HEK293 (cell line): ENCODE measurements at regions not wholly inside any gene's neighbourhood (a gene's known extent, or its start where the extent isn't known, plus 50 kb on each side); places are given as distances from the start of the nearest gene placed in this dataset.

ENCODE experiments used
- CTCF ChIA-PET: fragments of 350-600 bp; formaldehyde crosslinking; extraction: SDS; loops from one replicate; lab custom pipeline; 2021; ENCODE audit warnings: antibody characterized with exemption; lab: Yijun Ruan, JAX
- POLR2A ChIA-PET: fragments of 300-600 bp; formaldehyde crosslinking; extraction: SDS; loops from one replicate; lab custom pipeline; 2020; ENCODE audit warnings: antibody characterized with exemption, inconsistent platforms; lab: Yijun Ruan, JAX
- H3K27ac ChIP-seq: fragments of 200-500 bp; sonication (Bioruptor generic); 2 replicates; pipeline ENCODE4 v1.5.1; 2014; ENCODE audit warnings: low read depth, low read length, control low read depth, inconsistent platforms; ENCODE audit errors: extremely low read depth
- H3K36me3 ChIP-seq, 2 experiments: fragments of 200-500 bp in 1 of 2; sonication (Bioruptor generic) in 1 of 2; 1 replicate in 1 of 2; 2 replicates in 1 of 2; pipeline ENCODE4 v1.5.1; 2014 to 2017; ENCODE audit warnings: inconsistent platforms in 2 of 2, low read length in 2 of 2; ENCODE audit not compliant: control insufficient read depth in 2 of 2, insufficient read depth in 1 of 2
- H3K4me1 ChIP-seq: fragments of 200-500 bp; sonication (Bioruptor generic); 2 replicates; pipeline ENCODE4 v1.5.1; 2014; ENCODE audit warnings: mild to moderate bottlenecking, low read length, inconsistent platforms; ENCODE audit not compliant: control insufficient read depth, insufficient read depth
- H3K4me3 ChIP-seq: 2 replicates; pipeline ENCODE4 v1.5.1; 2011; ENCODE audit warnings: low read depth, mild to moderate bottlenecking, control low read depth, low read length, moderate library complexity
- H3K9me3 ChIP-seq: fragments of 200-500 bp; sonication (Bioruptor generic); 2 replicates; pipeline ENCODE4 v1.5.1; 2014; ENCODE audit warnings: low read depth, low read length, inconsistent platforms; ENCODE audit not compliant: control insufficient read depth, insufficient read depth
- FEZF1 ChIP-seq: fragments of 450-650 bp; formaldehyde crosslinking; IDR thresholded peaks from 2 replicates; pipeline ENCODE4 v1.5.1; 2016; ENCODE audit warnings: missing biosample characterization, missing genetic modification characterization
- OSR2 ChIP-seq: fragments of 450-650 bp; formaldehyde crosslinking; IDR thresholded peaks from 2 replicates; pipeline ENCODE4 v1.5.1; 2016; ENCODE audit warnings: missing biosample characterization, missing genetic modification characterization
- ZBTB11 ChIP-seq: fragments of 450-650 bp; formaldehyde crosslinking; conservative IDR thresholded peaks from 2 replicates; pipeline ENCODE4 v1.5.1; 2016; ENCODE audit warnings: low read depth, missing biosample characterization, missing genetic modification characterization
- ZIC2 ChIP-seq: fragments of 450-650 bp; formaldehyde crosslinking; IDR thresholded peaks from 2 replicates; pipeline ENCODE4 v1.5.1; 2016; ENCODE audit warnings: missing biosample characterization, missing genetic modification characterization
- ZNF138 ChIP-seq: fragments of 450-650 bp; formaldehyde crosslinking; IDR thresholded peaks from 2 replicates; pipeline ENCODE4 v1.5.1; 2016; ENCODE audit warnings: missing biosample characterization, missing genetic modification characterization, borderline replicate concordance
- ZNF146 ChIP-seq: fragments of 450-650 bp; formaldehyde crosslinking; IDR thresholded peaks from 2 replicates; pipeline ENCODE4 v1.5.1; 2016; ENCODE audit warnings: missing biosample characterization, missing genetic modification characterization
- ZNF16 ChIP-seq: fragments of 450-650 bp; formaldehyde crosslinking; IDR thresholded peaks from 2 replicates; pipeline ENCODE4 v1.5.1; 2016; ENCODE audit warnings: low read depth, missing biosample characterization, missing genetic modification characterization
- ZNF202 ChIP-seq: fragments of 450-650 bp; formaldehyde crosslinking; IDR thresholded peaks from 2 replicates; pipeline ENCODE4 v1.5.1; 2016; ENCODE audit warnings: missing biosample characterization, missing genetic modification characterization, borderline replicate concordance
- ZNF311 ChIP-seq: fragments of 450-650 bp; formaldehyde crosslinking; IDR thresholded peaks from 2 replicates; pipeline ENCODE4 v1.5.1; 2017; ENCODE audit warnings: missing biosample characterization, missing genetic modification characterization, borderline replicate concordance
- ZNF514 ChIP-seq: fragments of 450-650 bp; formaldehyde crosslinking; IDR thresholded peaks from 2 replicates; pipeline ENCODE4 v1.5.1; 2016; ENCODE audit warnings: missing biosample characterization, missing genetic modification characterization
- ZNF561 ChIP-seq: fragments of 450-650 bp; IDR thresholded peaks from 2 replicates; pipeline ENCODE4 v1.5.1; 2018; ENCODE audit warnings: missing biosample characterization, missing genetic modification characterization, borderline replicate concordance
- ZNF596 ChIP-seq: fragments of 450-650 bp; IDR thresholded peaks from 2 replicates; pipeline ENCODE4 v1.5.0; 2018; ENCODE audit warnings: missing biosample characterization, mild to moderate bottlenecking, missing genetic modification characterization, moderate library complexity
- ZNF623 ChIP-seq: fragments of 450-650 bp; formaldehyde crosslinking; IDR thresholded peaks from 2 replicates; pipeline ENCODE4 v1.5.1; 2016; ENCODE audit warnings: missing biosample characterization, missing genetic modification characterization
- ZNF792 ChIP-seq: fragments of 450-650 bp; formaldehyde crosslinking; IDR thresholded peaks from 2 replicates; pipeline ENCODE4 v1.5.1; 2016; ENCODE audit warnings: missing biosample characterization, missing genetic modification characterization
- ZSCAN16 ChIP-seq: fragments of 450-650 bp; formaldehyde crosslinking; IDR thresholded peaks from 2 replicates; pipeline ENCODE4 v1.5.1; 2016; ENCODE audit warnings: missing biosample characterization, missing genetic modification characterization
- ZSCAN30 ChIP-seq: fragments of 450-650 bp; IDR thresholded peaks from 2 replicates; pipeline ENCODE4 v1.5.1; 2018; ENCODE audit warnings: missing biosample characterization, mild to moderate bottlenecking, missing genetic modification characterization, moderate library complexity
- ZSCAN4 ChIP-seq: fragments of 450-650 bp; formaldehyde crosslinking; IDR thresholded peaks from 2 replicates; pipeline ENCODE4 v1.5.1; 2017; ENCODE audit warnings: missing biosample characterization, missing genetic modification characterization
- ZXDB ChIP-seq: fragments of 450-650 bp; formaldehyde crosslinking; IDR thresholded peaks from 2 replicates; pipeline ENCODE4 v1.5.1; 2016; ENCODE audit warnings: missing biosample characterization, missing genetic modification characterization
- TF ChIP-seq, protein P1 (sequence below): fragments of 450-650 bp; formaldehyde crosslinking; IDR thresholded peaks from 2 replicates; pipeline ENCODE4 v1.5.1; 2016; ENCODE audit warnings: missing biosample characterization, missing genetic modification characterization
- TF ChIP-seq, protein P2 (sequence below): fragments of 450-650 bp; formaldehyde crosslinking; IDR thresholded peaks from 2 replicates; pipeline ENCODE4; 2016; ENCODE audit warnings: missing biosample characterization, missing genetic modification characterization
- TF ChIP-seq, protein P3 (sequence below): fragments of 450-650 bp; formaldehyde crosslinking; IDR thresholded peaks from 2 replicates; pipeline ENCODE4 v1.5.1; 2016; ENCODE audit warnings: missing biosample characterization, missing genetic modification characterization

- Histone ChIP-seq H3K4me1 (peaks cover 23% of the 10 kb centered on the region), H3K4me3 (no peak overlapping the region), H3K36me3 (no peaks in the 10 kb centered on the region), H3K9me3 (no peaks in the 10 kb centered on the region), H3K27ac (peak overlapping the region; percentile 28; the same call in 1 of the 2 replicates)
- ChIA-PET CTCF (interaction anchor here (1.1 kb wide), 1 partner anchor 15 kb away, joined by 3 read pairs; no protein-coding TSS in a partner anchor), POLR2A (no interaction called here)
- TF ChIP-seq ZNF146 (tag by site-specific recombination) (0 out of 2 replicates have a peak, but pooled peaks have one; percentile 9), OSR2 (peak; percentile 54; the same call in 1 of the 2 replicates), ZNF16 (tag by site-specific recombination) (peak; percentile 55; the same call in 1 of the 2 replicates), FEZF1 (tag by site-specific recombination) (peak; percentile 48), ZSCAN16 (tag by site-specific recombination) (peak; percentile 55; the same call in 1 of the 2 replicates), ZIC2 (tag by site-specific recombination) (peak; percentile 78), ZNF596 (tag by site-specific recombination) (no peak), ZNF202 (tag by site-specific recombination) (no peak)
- TF ChIP-seq, protein P1, sequence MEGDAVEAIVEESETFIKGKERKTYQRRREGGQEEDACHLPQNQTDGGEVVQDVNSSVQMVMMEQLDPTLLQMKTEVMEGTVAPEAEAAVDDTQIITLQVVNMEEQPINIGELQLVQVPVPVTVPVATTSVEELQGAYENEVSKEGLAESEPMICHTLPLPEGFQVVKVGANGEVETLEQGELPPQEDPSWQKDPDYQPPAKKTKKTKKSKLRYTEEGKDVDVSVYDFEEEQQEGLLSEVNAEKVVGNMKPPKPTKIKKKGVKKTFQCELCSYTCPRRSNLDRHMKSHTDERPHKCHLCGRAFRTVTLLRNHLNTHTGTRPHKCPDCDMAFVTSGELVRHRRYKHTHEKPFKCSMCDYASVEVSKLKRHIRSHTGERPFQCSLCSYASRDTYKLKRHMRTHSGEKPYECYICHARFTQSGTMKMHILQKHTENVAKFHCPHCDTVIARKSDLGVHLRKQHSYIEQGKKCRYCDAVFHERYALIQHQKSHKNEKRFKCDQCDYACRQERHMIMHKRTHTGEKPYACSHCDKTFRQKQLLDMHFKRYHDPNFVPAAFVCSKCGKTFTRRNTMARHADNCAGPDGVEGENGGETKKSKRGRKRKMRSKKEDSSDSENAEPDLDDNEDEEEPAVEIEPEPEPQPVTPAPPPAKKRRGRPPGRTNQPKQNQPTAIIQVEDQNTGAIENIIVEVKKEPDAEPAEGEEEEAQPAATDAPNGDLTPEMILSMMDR (tag by site-specific recombination), result no peak
- TF ChIP-seq, protein P2, sequence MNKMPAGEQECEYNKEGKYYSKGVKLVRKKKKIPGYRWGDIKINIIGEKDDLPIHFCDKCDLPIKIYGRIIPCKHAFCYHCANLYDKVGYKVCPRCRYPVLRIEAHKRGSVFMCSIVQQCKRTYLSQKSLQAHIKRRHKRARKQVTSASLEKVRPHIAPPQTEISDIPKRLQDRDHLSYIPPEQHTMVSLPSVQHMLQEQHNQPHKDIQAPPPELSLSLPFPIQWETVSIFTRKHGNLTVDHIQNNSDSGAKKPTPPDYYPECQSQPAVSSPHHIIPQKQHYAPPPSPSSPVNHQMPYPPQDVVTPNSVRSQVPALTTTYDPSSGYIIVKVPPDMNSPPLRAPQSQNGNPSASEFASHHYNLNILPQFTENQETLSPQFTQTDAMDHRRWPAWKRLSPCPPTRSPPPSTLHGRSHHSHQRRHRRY, result no peak
Measured at GRCh38 chr2:38432820-38433606, 55.9 kb upstream of the ATL2 start.

GRCh38 chr2:38430597-38431207 lies 53.6 kb upstream of the ATL2 start:
- Histone ChIP-seq H3K9me3 (no peaks in the 10 kb centered on the region), H3K36me3 (no peaks in the 10 kb centered on the region)
- POLR2A ChIA-PET, result no interaction called here
- CTCF ChIA-PET, result interaction anchor here (1.4 kb wide), 1 partner anchor 54 kb away, joined by 3 read pairs; no protein-coding TSS in a partner anchor
- TF ChIP-seq ZNF561 (tag by site-specific recombination) (no peak), ZBTB11 (tag by site-specific recombination) (no peak)
- TF ChIP-seq, all 188 proteins: peak for 0
- H3K4me1 ChIP-seq, result peaks cover 22% of the 10 kb centered on the region
- H3K27ac ChIP-seq, result no peak overlapping the region
- H3K4me3 ChIP-seq, result no peak overlapping the region

DNA sequence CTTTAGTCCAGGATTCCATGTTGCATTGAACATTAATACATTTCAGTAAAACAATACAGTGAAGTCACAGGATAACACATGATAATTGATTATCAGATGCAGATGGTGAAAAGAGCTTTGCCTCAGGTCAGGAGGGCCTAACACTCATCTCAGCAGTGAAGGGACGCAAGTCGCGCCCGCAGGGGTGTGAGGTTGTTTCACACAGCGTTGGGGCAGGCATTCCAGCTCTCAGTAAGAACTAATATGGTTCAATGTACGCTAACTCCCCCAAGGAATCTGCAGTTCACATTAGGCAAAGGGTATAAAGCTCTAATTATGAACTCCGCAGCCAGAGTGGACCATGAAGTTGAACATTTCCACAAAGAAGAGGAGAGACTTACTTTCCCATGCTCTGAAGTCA lies 53.1 kb upstream of the ATL2 start:
- CTCF ChIA-PET, result interaction anchor here (1.4 to 1.5 kb wide), 2 partner anchors 54 to 114 kb away, joined by 3 to 7 read pairs; no protein-coding TSS in a partner anchor
- TF ChIP-seq, protein P3, sequence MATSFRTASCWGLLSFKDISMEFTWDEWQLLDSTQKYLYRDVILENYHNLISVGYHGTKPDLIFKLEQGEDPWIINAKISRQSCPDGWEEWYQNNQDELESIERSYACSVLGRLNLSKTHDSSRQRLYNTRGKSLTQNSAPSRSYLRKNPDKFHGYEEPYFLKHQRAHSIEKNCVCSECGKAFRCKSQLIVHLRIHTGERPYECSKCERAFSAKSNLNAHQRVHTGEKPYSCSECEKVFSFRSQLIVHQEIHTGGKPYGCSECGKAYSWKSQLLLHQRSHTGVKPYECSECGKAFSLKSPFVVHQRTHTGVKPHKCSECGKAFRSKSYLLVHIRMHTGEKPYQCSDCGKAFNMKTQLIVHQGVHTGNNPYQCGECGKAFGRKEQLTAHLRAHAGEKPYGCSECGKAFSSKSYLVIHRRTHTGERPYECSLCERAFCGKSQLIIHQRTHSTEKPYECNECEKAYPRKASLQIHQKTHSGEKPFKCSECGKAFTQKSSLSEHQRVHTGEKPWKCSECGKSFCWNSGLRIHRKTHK, result no peak
- TF ChIP-seq ZNF623 (tag by site-specific recombination) (no peak), ZNF792 (tag by site-specific recombination) (no peak), ZNF514 (tag by site-specific recombination) (no peak), ZSCAN4 (tag by site-specific recombination) (no peak), ZXDB (tag by site-specific recombination) (no peak), ZNF311 (tag by site-specific recombination) (no peak), ZNF138 (tag by site-specific recombination) (no peak), ZSCAN30 (tag by site-specific recombination) (no peak)
- TF ChIP-seq, all 188 proteins: peak for 0
- no peak overlapping the region for H3K27ac ChIP-seq
- peaks cover 22% of the 10 kb centered on the region for H3K4me1 ChIP-seq
- no peaks in the 10 kb centered on the region for H3K36me3 ChIP-seq
- H3K9me3 ChIP-seq, result no peaks in the 10 kb centered on the region
- no peak overlapping the region for H3K4me3 ChIP-seq
- POLR2A ChIA-PET, result no interaction called here
